Smooth muscle cell (in vitro differentiated cells): ENCODE measurements at regions not wholly inside any gene's neighbourhood (a gene's known extent, or its start where the extent isn't known, plus 50 kb on each side); places are given as distances from the start of the nearest gene placed in this dataset.

Source experiments
- DNase-seq: peaks from one replicate; lab custom pipeline; 2025; ENCODE audit not compliant: unreplicated experiment; lab: John Stamatoyannopoulos, UW
- H2AFZ ChIP-seq: fragments of 200-600 bp; sonication (generic); 2 replicates; pipeline ENCODE4 v1.6.0; 2016; ENCODE audit warnings: antibody characterized with exemption, low read depth, mild to moderate bottlenecking
- H3F3A ChIP-seq: fragments of 200-600 bp; sonication (generic); 2 replicates; pipeline ENCODE4 v1.6.0; 2017; ENCODE audit warnings: antibody characterized with exemption, low read depth
- H3K27ac ChIP-seq: fragments of 200-600 bp; sonication (generic); 2 replicates; pipeline ENCODE4 v1.5.1; 2016; ENCODE audit warnings: low read depth, mild to moderate bottlenecking
- H3K27me3 ChIP-seq: fragments of 200-600 bp; sonication (generic); 2 replicates; pipeline ENCODE4 v1.6.1; 2016; ENCODE audit warnings: low read depth, mild to moderate bottlenecking
- H3K36me3 ChIP-seq: fragments of 200-600 bp; sonication (generic); 2 replicates; pipeline ENCODE4 v1.5.1; 2016; ENCODE audit warnings: low read depth
- H3K4me1 ChIP-seq: fragments of 200-600 bp; sonication (generic); 2 replicates; pipeline ENCODE4 v1.5.1; 2016; ENCODE audit warnings: low read depth
- H3K4me2 ChIP-seq: fragments of 200-600 bp; sonication (generic); 2 replicates; pipeline ENCODE4 v1.6.0; 2016; ENCODE audit warnings: mild to moderate bottlenecking
- H3K4me3 ChIP-seq: fragments of 200-600 bp; sonication (generic); 2 replicates; pipeline ENCODE4 v1.5.1; 2016; ENCODE audit warnings: mild to moderate bottlenecking
- H3K79me2 ChIP-seq: fragments of 200-600 bp; sonication (generic); 2 replicates; pipeline ENCODE4 v1.6.0; 2016; ENCODE audit warnings: low read depth, mild to moderate bottlenecking
- H3K9ac ChIP-seq: fragments of 200-600 bp; sonication (generic); 2 replicates; pipeline ENCODE4 v1.6.0; 2016; ENCODE audit warnings: low read depth
- H3K9me3 ChIP-seq: fragments of 200-600 bp; sonication (generic); replicated peaks from 2 replicates; pipeline ENCODE4 v1.5.1; 2016; ENCODE audit warnings: low read depth
- H4K20me1 ChIP-seq: fragments of 200-600 bp; sonication (generic); 2 replicates; pipeline ENCODE4 v1.6.0; 2016; ENCODE audit warnings: low read depth
- CTCF ChIP-seq: fragments of 200-600 bp; sonication (generic); IDR thresholded peaks from 2 replicates; pipeline ENCODE4 v1.5.1; 2017; ENCODE audit warnings: borderline replicate concordance, mild to moderate bottlenecking, antibody characterized with exemption; ENCODE audit not compliant: insufficient read depth, poor library complexity, severe bottlenecking
- WGBS: methylation state at CpG from one replicate; pipeline ENCODE4 v1.1.7; 2016; ENCODE audit warnings: low lambda C conversion rate; 5-methylcytosine and 5-hydroxymethylcytosine counted together

- H3K4me2 ChIP-seq: no peak overlapping the region
- H3K9me3 ChIP-seq: no peaks in the 10 kb centered on the region
- H3K36me3 ChIP-seq: no peaks in the 10 kb centered on the region
- no peaks in the 10 kb centered on the region for H4K20me1 ChIP-seq
- H3K4me1 ChIP-seq: peaks cover 26% of the 10 kb centered on the region
- WGBS: 94% methylated on average over 5 of the region's 5 CpGs
- peaks cover 27% of the 10 kb centered on the region for H3F3A ChIP-seq
- no peak overlapping the region for H2AFZ ChIP-seq
- H3K79me2 ChIP-seq: no peaks in the 10 kb centered on the region
- H3K4me3 ChIP-seq: no peak overlapping the region
- DNase-seq: no peak
- H3K9ac ChIP-seq: no peak overlapping the region
- H3K27me3 ChIP-seq: peaks cover 27% of the 10 kb centered on the region
- H3K27ac ChIP-seq: no peak overlapping the region
- no peak for TF ChIP-seq CTCF
Observed at GRCh38 chr10:35888400-35888799, 246.3 kb upstream of the FZD8 start.

- H3K4me2 ChIP-seq: no peak overlapping the region
- no peaks in the 10 kb centered on the region for H3K79me2 ChIP-seq
- H3F3A ChIP-seq: peaks cover 27% of the 10 kb centered on the region
- no peaks in the 10 kb centered on the region for H3K9me3 ChIP-seq
- WGBS: 81% methylated on average over 6 of the region's 6 CpGs
- no peak overlapping the region for H3K9ac ChIP-seq
- H3K4me1 ChIP-seq: peaks cover 26% of the 10 kb centered on the region
- H3K4me3 ChIP-seq: no peak overlapping the region
- H3K27ac ChIP-seq: no peak overlapping the region
- H2AFZ ChIP-seq: no peak overlapping the region
- DNase-seq: no peak
- H4K20me1 ChIP-seq: no peaks in the 10 kb centered on the region
- H3K36me3 ChIP-seq: no peaks in the 10 kb centered on the region
- no peak for TF ChIP-seq CTCF
- H3K27me3 ChIP-seq: peaks cover 34% of the 10 kb centered on the region
Observed at GRCh38 chr10:35887685-35888084, 245.6 kb upstream of the FZD8 start.

- no peak overlapping the region for H3K4me2 ChIP-seq
- no peaks in the 10 kb centered on the region for H3K36me3 ChIP-seq
- no peak for DNase-seq
- H2AFZ ChIP-seq: no peak overlapping the region
- H3K9ac ChIP-seq: no peak overlapping the region
- peaks cover 17% of the 10 kb centered on the region for H3F3A ChIP-seq
- H3K4me1 ChIP-seq: peaks cover 11% of the 10 kb centered on the region
- WGBS: 71% methylated on average over 5 of the region's 5 CpGs
- H3K27me3 ChIP-seq: peaks cover 36% of the 10 kb centered on the region
- no peak overlapping the region for H3K4me3 ChIP-seq
- no peak overlapping the region for H3K27ac ChIP-seq
- H3K79me2 ChIP-seq: no peaks in the 10 kb centered on the region
- H3K9me3 ChIP-seq: no peaks in the 10 kb centered on the region
- TF ChIP-seq CTCF: no peak
- H4K20me1 ChIP-seq: no peaks in the 10 kb centered on the region
Observed at GRCh38 chr10:35885076-35885475, 243.0 kb upstream of the FZD8 start.

GRCh38 chr10:35884657-35885071 lies 242.6 kb upstream of the FZD8 start:
- WGBS: 64% methylated on average over 9 of the region's 9 CpGs
- no peak for DNase-seq
- peaks cover 11% of the 10 kb centered on the region for H3K4me1 ChIP-seq

More at GRCh38 chr10:35884657-35885071, 242.6 kb upstream of the FZD8 start:
- Histone ChIP-seq H3K36me3 (no peaks in the 10 kb centered on the region), H3K27ac (no peak overlapping the region), H3K79me2 (no peaks in the 10 kb centered on the region), H3K4me3 (no peak overlapping the region), H2AFZ (no peak overlapping the region), H3K9ac (no peak overlapping the region), H3F3A (peaks cover 12% of the 10 kb centered on the region), H3K9me3 (no peaks in the 10 kb centered on the region), H3K4me2 (no peak overlapping the region), H4K20me1 (no peaks in the 10 kb centered on the region), H3K27me3 (peaks cover 36% of the 10 kb centered on the region)
- TF ChIP-seq CTCF: no peak
